ENCODE measurements at regions not wholly inside any gene's neighbourhood (a gene's known extent, or its start where the extent isn't known, plus 50 kb on each side); places are given as distances from the start of the nearest gene placed in this dataset.

DNA sequence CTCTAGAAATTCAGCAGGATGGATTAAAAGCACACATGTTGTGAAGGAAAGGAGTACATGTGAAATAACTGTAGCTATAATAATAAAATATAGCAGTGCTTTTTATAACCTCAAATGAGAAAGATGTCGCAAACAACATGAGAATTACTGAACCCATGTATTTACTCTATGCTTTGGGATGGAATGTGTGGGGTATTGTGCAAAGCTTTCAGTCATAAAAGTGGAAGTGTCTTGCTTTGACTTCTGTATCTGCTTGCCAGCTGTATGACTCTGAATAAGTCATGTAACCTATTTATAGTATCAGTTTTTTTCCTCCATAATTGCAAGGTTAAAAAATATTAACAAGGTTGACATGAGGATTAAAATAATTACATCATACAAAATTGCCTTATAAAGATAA is 519.3 kb upstream of the CADM2 start:
- Histone ChIP-seq H3K9me3 (ENCODE audit: insufficient read depth, low read length) (no peaks in the 10 kb centered on the region), H3K36me3 (replicated peaks; ENCODE audit: low read depth, low read length) (no peaks in the 10 kb centered on the region), H3K4me2 (ENCODE audit: low read length) (no peak overlapping the region), H2AFZ (ENCODE audit: low read depth, low read length) (no peak overlapping the region), H3K4me1 (ENCODE audit: low read length) (peaks cover 3% of the 10 kb centered on the region; the same call in 1 of the 2 replicates), H3K27me3 (ENCODE audit: low read depth, low read length) (no peaks in the 10 kb centered on the region), H3K9ac (ENCODE audit: low read length) (no peak overlapping the region), H3K4me3 (ENCODE audit: low read length) (no peak overlapping the region), H4K20me1 (ENCODE audit: insufficient read depth, low read length) (no peaks in the 10 kb centered on the region), H3K79me2 (ENCODE audit: low read length) (no peaks in the 10 kb centered on the region), H3K27ac (ENCODE audit: low read length) (no peak overlapping the region)
- TF ChIP-seq, protein P1, sequence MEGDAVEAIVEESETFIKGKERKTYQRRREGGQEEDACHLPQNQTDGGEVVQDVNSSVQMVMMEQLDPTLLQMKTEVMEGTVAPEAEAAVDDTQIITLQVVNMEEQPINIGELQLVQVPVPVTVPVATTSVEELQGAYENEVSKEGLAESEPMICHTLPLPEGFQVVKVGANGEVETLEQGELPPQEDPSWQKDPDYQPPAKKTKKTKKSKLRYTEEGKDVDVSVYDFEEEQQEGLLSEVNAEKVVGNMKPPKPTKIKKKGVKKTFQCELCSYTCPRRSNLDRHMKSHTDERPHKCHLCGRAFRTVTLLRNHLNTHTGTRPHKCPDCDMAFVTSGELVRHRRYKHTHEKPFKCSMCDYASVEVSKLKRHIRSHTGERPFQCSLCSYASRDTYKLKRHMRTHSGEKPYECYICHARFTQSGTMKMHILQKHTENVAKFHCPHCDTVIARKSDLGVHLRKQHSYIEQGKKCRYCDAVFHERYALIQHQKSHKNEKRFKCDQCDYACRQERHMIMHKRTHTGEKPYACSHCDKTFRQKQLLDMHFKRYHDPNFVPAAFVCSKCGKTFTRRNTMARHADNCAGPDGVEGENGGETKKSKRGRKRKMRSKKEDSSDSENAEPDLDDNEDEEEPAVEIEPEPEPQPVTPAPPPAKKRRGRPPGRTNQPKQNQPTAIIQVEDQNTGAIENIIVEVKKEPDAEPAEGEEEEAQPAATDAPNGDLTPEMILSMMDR (IDR thresholded peaks at IDR 0.05; ENCODE audit: low read depth, low read length): no peak
- no peak for TF ChIP-seq EZH2phosphoT487 (IDR thresholded peaks at IDR 0.05; ENCODE audit: low read depth)

DNA sequence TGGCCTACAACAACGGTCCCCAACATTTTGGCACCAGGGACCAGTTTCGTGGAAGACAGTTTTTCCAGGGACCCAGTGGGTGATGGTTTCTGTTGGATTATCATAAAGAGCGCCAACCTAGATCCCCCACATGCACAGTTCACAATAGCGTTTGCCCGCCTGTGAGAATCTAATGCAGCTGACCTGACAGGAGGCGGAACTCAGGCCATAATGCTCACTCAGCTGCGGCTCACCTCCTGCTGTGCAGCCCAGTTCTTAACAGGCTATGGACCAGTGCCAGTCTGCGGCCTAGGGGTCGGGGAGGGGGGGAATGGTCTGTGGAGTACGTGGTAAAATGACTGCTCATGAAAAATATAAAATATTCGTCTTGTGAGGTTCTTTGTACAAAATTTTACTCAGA is 518.5 kb upstream of the CADM2 start:
- no peaks in the 10 kb centered on the region for H3K27me3 ChIP-seq (ENCODE audit: low read depth, low read length)
- H3K36me3 ChIP-seq (replicated peaks; ENCODE audit: low read depth, low read length): no peaks in the 10 kb centered on the region
- H3K79me2 ChIP-seq (ENCODE audit: low read length): no peaks in the 10 kb centered on the region

DNA sequence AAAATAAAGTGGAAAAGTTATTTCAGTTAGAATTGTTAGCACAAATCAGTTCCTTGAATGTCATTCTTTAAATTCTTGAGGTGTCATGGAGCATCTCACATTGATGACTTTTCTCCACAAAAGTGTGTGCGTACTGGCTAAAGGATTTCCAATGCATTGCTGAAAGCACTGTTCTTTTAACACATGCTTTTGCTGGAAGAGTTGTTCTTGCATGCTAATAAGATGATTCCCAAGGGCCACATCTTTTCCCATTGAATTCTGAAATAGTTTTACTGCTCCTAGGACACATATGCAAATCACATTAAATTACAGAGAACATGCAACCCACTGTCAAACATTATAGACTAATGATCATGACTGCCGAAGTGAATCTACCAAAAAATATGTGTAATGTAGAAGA is 516.3 kb upstream of the CADM2 start:
- no peak for TF ChIP-seq EZH2phosphoT487 (IDR thresholded peaks at IDR 0.05; ENCODE audit: low read depth)
- TF ChIP-seq, protein P1 (IDR thresholded peaks at IDR 0.05; ENCODE audit: low read depth, low read length): no peak
- no peak overlapping the region for H3K27ac ChIP-seq (ENCODE audit: low read length)
- H3K4me2 ChIP-seq (ENCODE audit: low read length): no peak overlapping the region
- no peaks in the 10 kb centered on the region for H3K27me3 ChIP-seq (ENCODE audit: low read depth, low read length)
- no peaks in the 10 kb centered on the region for H4K20me1 ChIP-seq (ENCODE audit: insufficient read depth, low read length)
- H3K4me3 ChIP-seq (ENCODE audit: low read length): no peak overlapping the region
- H3K36me3 ChIP-seq (replicated peaks; ENCODE audit: low read depth, low read length): no peaks in the 10 kb centered on the region
- peaks cover 2% of the 10 kb centered on the region; the same call in 1 of the 2 replicates for H3K4me1 ChIP-seq (ENCODE audit: low read length)
- no peak overlapping the region for H3K9ac ChIP-seq (ENCODE audit: low read length)
- H2AFZ ChIP-seq (ENCODE audit: low read depth, low read length): no peak overlapping the region
- H3K79me2 ChIP-seq (ENCODE audit: low read length): no peaks in the 10 kb centered on the region
- no peaks in the 10 kb centered on the region for H3K9me3 ChIP-seq (ENCODE audit: insufficient read depth, low read length)

More for the DNA sequence above, 518.5 kb upstream of the CADM2 start:
- H3K9me3 ChIP-seq (ENCODE audit: insufficient read depth, low read length): no peaks in the 10 kb centered on the region
- no peak overlapping the region for H3K4me3 ChIP-seq (ENCODE audit: low read length)
- H3K9ac ChIP-seq (ENCODE audit: low read length): no peak overlapping the region
- H3K27ac ChIP-seq (ENCODE audit: low read length): no peak overlapping the region
- no peak overlapping the region for H2AFZ ChIP-seq (ENCODE audit: low read depth, low read length)
- no peak for TF ChIP-seq EZH2phosphoT487 (IDR thresholded peaks at IDR 0.05; ENCODE audit: low read depth)
- TF ChIP-seq, protein P1 (IDR thresholded peaks at IDR 0.05; ENCODE audit: low read depth, low read length): no peak
- H4K20me1 ChIP-seq (ENCODE audit: insufficient read depth, low read length): no peaks in the 10 kb centered on the region
- H3K4me1 ChIP-seq (ENCODE audit: low read length): peaks cover 3% of the 10 kb centered on the region; the same call in 1 of the 2 replicates
- H3K4me2 ChIP-seq (ENCODE audit: low read length): no peak overlapping the region

DNA sequence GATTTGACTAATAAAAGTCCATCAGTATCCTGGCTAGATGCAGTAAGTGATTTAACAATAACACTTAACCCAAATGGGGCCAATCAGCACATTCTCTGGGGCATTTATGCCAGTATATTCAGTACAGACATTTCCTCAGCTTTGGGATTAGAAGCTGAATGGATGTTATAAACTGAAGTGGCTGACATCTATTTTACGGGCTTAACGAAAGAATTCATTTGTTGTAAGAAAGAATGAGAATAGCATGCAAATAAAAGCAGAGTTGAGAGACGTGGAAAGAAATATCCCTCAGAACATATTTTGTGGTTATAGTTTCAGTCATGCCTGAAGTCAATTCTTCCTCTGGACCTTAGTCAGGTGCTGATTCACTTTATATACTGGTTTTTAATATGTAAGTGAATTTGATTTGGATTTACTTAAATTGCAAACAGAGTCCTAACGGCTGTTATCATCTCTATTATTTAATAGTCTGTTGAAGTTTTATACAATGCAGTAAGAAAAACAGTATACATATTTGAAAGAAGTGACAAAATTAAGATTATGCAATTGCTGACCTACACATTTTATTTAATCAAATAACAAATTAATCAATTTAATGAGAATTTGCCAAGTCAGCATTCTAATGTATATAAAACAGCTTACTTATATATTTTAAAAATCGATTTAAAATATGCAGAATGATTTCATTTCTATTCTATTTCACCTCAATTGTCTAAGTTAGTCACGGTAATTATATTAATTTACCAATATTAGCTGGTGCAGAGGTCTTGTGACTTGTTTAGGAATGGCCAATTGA is 513.9 kb upstream of the CADM2 start:
- TF ChIP-seq, protein P1 (IDR thresholded peaks at IDR 0.05; ENCODE audit: low read depth, low read length): no peak
- no peak for TF ChIP-seq EZH2phosphoT487 (IDR thresholded peaks at IDR 0.05; ENCODE audit: low read depth)

More for the DNA sequence above, 513.9 kb upstream of the CADM2 start:
- no peak overlapping the region for H3K27ac ChIP-seq (ENCODE audit: low read length)
- H3K4me3 ChIP-seq (ENCODE audit: low read length): no peak overlapping the region
- peaks cover 2% of the 10 kb centered on the region; the same call in 1 of the 2 replicates for H3K4me1 ChIP-seq (ENCODE audit: low read length)
- no peaks in the 10 kb centered on the region for H3K36me3 ChIP-seq (replicated peaks; ENCODE audit: low read depth, low read length)
- no peak overlapping the region for H3K9ac ChIP-seq (ENCODE audit: low read length)
- no peak overlapping the region for H3K4me2 ChIP-seq (ENCODE audit: low read length)
- no peaks in the 10 kb centered on the region for H3K79me2 ChIP-seq (ENCODE audit: low read length)
- H3K9me3 ChIP-seq (ENCODE audit: insufficient read depth, low read length): no peaks in the 10 kb centered on the region
- no peaks in the 10 kb centered on the region for H3K27me3 ChIP-seq (ENCODE audit: low read depth, low read length)
- H2AFZ ChIP-seq (ENCODE audit: low read depth, low read length): no peak overlapping the region
- no peaks in the 10 kb centered on the region for H4K20me1 ChIP-seq (ENCODE audit: insufficient read depth, low read length)
